ENCODE measurements at regions not wholly inside any gene's neighbourhood (a gene's known extent, or its start where the extent isn't known, plus 50 kb on each side); places are given as distances from the start of the nearest gene placed in this dataset.
"Not testable (repeated sequence)": the region's sequence is repeated elsewhere in the genome, so short reads cannot be mapped to it uniquely, and the experiment has no call there.

- not testable (repeated sequence) for H3K4me3 ChIP-seq (ENCODE audit: low read length)
- peak; percentile 46 for DNase-seq (ENCODE audit: low read depth)
Measured at GRCh38 chr4:74505355-74505978, 60.5 kb downstream of the AREG start.

- DNase-seq (ENCODE audit: low read depth), result not testable (repeated sequence)
Measured at GRCh38 chr4:74509363-74509762, 64.4 kb downstream of the AREG start.

GRCh38 chr4:74516303-74516702 is 71.4 kb downstream of the AREG start:
- TF ChIP-seq CTCF (conservative IDR thresholded peaks at IDR 0.05; ENCODE audit: low read depth, low read length), result no peak
- H3K4me3 ChIP-seq (ENCODE audit: low read length), result no peak overlapping the region
- no peak for DNase-seq (ENCODE audit: low read depth)

More at GRCh38 chr4:74509363-74509762, 64.4 kb downstream of the AREG start:
- not testable (repeated sequence) for H3K4me3 ChIP-seq (ENCODE audit: low read length)

GRCh38 chr4:74517996-74518395 is 73.1 kb downstream of the AREG start:
- no peak overlapping the region for H3K4me3 ChIP-seq (ENCODE audit: low read length)
- no peak for TF ChIP-seq CTCF (conservative IDR thresholded peaks at IDR 0.05; ENCODE audit: low read depth, low read length)
- DNase-seq (ENCODE audit: low read depth), result no peak

- no peak for DNase-seq (ENCODE audit: low read depth)
- TF ChIP-seq CTCF (conservative IDR thresholded peaks at IDR 0.05; ENCODE audit: low read depth, low read length), result no peak
- no peak overlapping the region for H3K4me3 ChIP-seq (ENCODE audit: low read length)
Measured at GRCh38 chr4:74522251-74522991, 77.5 kb downstream of the AREG start.

GRCh38 chr4:74523096-74523495 is 78.2 kb downstream of the AREG start:
- no peak for TF ChIP-seq CTCF (conservative IDR thresholded peaks at IDR 0.05; ENCODE audit: low read depth, low read length)
- no peak overlapping the region for H3K4me3 ChIP-seq (ENCODE audit: low read length)
- DNase-seq (ENCODE audit: low read depth), result no peak

DNA sequence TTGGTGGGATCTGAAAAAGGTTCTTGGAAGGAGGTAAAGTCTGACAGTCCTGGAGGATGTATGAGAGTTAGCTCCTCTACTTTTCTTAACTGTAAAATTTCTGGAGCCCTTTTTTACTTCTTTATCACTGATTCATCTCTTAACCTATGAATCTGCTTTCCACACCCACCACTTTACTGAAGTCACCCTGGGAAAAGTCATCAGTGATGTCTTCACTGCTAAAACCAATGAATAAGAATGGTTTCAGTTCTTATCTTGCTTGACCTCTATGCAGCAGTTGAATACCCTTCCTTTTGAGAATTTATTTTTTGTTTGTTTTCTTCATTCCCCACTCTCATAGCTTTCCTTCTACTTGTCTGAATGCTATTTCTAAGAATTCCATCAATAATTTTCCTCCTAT is 80.0 kb downstream of the AREG start:
- no peak for DNase-seq (ENCODE audit: low read depth)
- TF ChIP-seq CTCF (conservative IDR thresholded peaks at IDR 0.05; ENCODE audit: low read depth, low read length), result no peak
- H3K4me3 ChIP-seq (ENCODE audit: low read length), result no peak overlapping the region

- no peak overlapping the region for H3K4me3 ChIP-seq (ENCODE audit: low read length)
- no peak for DNase-seq (ENCODE audit: low read depth)
- no peak for TF ChIP-seq CTCF (conservative IDR thresholded peaks at IDR 0.05; ENCODE audit: low read depth, low read length)
Measured at GRCh38 chr4:74527049-74527448, 82.1 kb downstream of the AREG start.

Measured in retinal pigment epithelial cell (primary cell).